ENCODE measurements at regions not wholly inside any gene's neighbourhood (a gene's known extent, or its start where the extent isn't known, plus 50 kb on each side); places are given as distances from the start of the nearest gene placed in this dataset.

DNA sequence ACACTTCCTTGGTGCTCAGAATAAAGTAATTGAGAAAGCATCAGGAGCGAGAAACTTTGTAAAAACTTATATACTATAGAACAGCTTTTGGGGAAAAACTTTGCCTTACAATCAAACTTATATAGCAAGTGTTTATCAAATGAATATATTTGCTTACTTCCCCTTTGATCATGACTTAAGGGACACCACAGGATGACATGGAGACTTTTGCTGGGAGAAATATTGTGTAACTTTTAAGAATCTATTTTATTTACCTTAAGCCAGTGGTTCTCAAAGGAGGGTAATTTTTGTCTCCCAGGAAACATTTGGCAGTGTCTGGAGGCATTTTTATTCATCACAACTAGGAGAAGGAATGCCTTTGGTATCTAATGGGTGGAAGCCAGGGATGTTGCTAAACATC is 173.8 kb upstream of the HABP2 start:
- Mint-ChIP-seq H3K4me1 (peaks cover 19% of the 10 kb centered on the region), H3K4me3 (no peak overlapping the region), H3K9me3 (no peaks in the 10 kb centered on the region), H3K27me3 (no peaks in the 10 kb centered on the region), H3K36me3 (no peaks in the 10 kb centered on the region), H3K27ac (no peak overlapping the region)
- DNase-seq = no peak

GRCh38 chr10:113381416-113381815 is 171.4 kb upstream of the HABP2 start:
- Mint-ChIP-seq H3K27me3 (peaks cover 6% of the 10 kb centered on the region), H3K4me3 (peak overlapping the region; percentile 67), H3K36me3 (no peaks in the 10 kb centered on the region), H3K27ac (peak overlapping the region; percentile 79), H3K4me1 (peaks cover 24% of the 10 kb centered on the region), H3K9me3 (no peaks in the 10 kb centered on the region)
- no peak for DNase-seq

DNA sequence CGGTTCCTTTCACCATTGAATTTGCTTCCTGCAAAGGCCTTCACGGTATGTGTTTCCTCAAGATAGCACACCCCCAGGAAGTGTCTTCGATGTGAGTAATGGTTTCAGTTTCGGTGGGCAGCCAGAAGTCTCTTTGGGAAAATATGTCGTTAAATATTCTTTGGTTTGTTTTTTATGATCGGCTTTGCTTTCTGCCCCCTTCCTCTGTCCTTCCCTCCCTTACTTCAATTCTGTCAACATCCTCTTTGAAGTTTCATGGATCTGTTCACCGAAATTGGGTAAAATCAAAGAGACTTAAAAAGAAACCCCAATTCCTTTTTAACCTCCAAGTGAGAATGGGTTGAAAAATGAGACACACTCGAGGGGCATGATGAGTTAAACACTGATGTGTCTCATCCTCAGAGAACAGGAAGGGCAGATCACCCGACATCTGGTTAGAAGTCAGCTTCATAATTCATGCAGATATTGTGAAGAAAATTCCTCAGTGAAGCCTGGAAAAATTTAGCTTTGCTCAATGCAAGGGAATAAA is 170.8 kb upstream of the HABP2 start:
- H3K27ac Mint-ChIP-seq = peak overlapping the region; percentile 79
- H3K4me1 Mint-ChIP-seq = peaks cover 24% of the 10 kb centered on the region
- peak overlapping the region; percentile 67 for H3K4me3 Mint-ChIP-seq
- H3K27me3 Mint-ChIP-seq = peaks cover 9% of the 10 kb centered on the region
- H3K9me3 Mint-ChIP-seq = no peaks in the 10 kb centered on the region
- peak; percentile 18 for DNase-seq
- H3K36me3 Mint-ChIP-seq = no peaks in the 10 kb centered on the region

GRCh38 chr10:113382691-113383090 is 170.2 kb upstream of the HABP2 start:
- no peaks in the 10 kb centered on the region for H3K36me3 Mint-ChIP-seq
- H3K27me3 Mint-ChIP-seq = peaks cover 9% of the 10 kb centered on the region
- H3K27ac Mint-ChIP-seq = no peak overlapping the region
- DNase-seq = no peak
- H3K4me3 Mint-ChIP-seq = no peak overlapping the region
- H3K4me1 Mint-ChIP-seq = peaks cover 24% of the 10 kb centered on the region
- no peaks in the 10 kb centered on the region for H3K9me3 Mint-ChIP-seq

DNA sequence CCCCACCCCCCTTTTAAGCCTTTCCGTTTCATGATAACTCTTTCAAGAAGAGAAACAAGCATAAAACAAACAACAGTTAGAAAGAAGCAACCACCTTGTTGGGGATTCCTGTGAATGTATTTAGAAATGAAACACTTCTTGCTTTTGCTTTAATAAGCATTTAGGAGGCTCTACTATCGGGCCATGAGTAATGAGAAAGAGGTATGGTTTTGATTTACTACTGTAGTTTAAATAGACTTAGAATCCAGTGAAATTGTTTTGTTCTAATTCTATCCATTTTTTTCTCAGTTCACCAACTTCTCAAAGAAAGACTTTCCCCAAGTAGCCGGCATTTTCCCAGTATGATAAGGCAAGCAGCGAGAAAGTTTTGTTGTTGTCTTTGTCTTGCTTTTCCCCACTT is 168.7 kb upstream of the HABP2 start:
- DNase-seq = no peak
- Mint-ChIP-seq H3K27ac (no peak overlapping the region), H3K36me3 (no peaks in the 10 kb centered on the region), H3K27me3 (peaks cover 9% of the 10 kb centered on the region), H3K4me3 (no peak overlapping the region), H3K4me1 (peaks cover 24% of the 10 kb centered on the region), H3K9me3 (no peaks in the 10 kb centered on the region)

- DNase-seq = peak; percentile 56
- Mint-ChIP-seq H3K36me3 (no peaks in the 10 kb centered on the region), H3K27ac (no peak overlapping the region), H3K9me3 (no peaks in the 10 kb centered on the region), H3K4me3 (no peak overlapping the region), H3K4me1 (peaks cover 24% of the 10 kb centered on the region), H3K27me3 (peaks cover 9% of the 10 kb centered on the region)
These were observed 167.5 kb upstream of the HABP2 start for GRCh38 chr10:113385021-113385999.

DNA sequence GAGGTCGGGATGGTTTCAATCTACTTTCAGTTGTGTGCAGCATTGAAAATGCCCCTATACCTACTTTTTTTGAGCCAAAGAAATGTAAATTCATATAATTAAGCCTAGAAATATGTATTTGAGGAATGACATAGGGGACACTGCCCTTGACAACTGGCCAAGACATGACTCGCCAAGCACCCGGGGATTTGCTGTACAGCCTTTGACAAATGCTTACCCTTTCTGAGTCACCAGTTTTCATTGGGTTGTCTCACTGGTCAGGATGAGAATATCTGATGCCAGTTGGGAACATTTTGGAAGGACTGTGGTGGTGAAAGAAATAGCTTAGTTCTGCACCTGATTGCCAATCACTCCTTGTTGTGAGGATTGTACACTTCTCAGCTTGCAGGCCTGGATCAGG is 166.8 kb upstream of the HABP2 start:
- H3K4me3 Mint-ChIP-seq = no peak overlapping the region
- H3K27me3 Mint-ChIP-seq = peaks cover 9% of the 10 kb centered on the region
- no peaks in the 10 kb centered on the region for H3K9me3 Mint-ChIP-seq
- DNase-seq = no peak
- H3K36me3 Mint-ChIP-seq = no peaks in the 10 kb centered on the region
- no peak overlapping the region for H3K27ac Mint-ChIP-seq
- H3K4me1 Mint-ChIP-seq = peaks cover 22% of the 10 kb centered on the region

- Mint-ChIP-seq H3K27ac (no peak overlapping the region), H3K9me3 (peaks cover under 1% of the 10 kb centered on the region), H3K27me3 (peaks cover 12% of the 10 kb centered on the region), H3K4me3 (no peak overlapping the region), H3K36me3 (no peaks in the 10 kb centered on the region), H3K4me1 (peaks cover 2% of the 10 kb centered on the region)
- no peak for DNase-seq
These were observed 162.9 kb upstream of the HABP2 start for GRCh38 chr10:113389969-113390368.

GRCh38 chr10:113390896-113391295 is 162.0 kb upstream of the HABP2 start:
- DNase-seq = no peak
- H3K27me3 Mint-ChIP-seq = peaks cover 6% of the 10 kb centered on the region
- H3K36me3 Mint-ChIP-seq = no peaks in the 10 kb centered on the region
- peaks cover 1% of the 10 kb centered on the region for H3K9me3 Mint-ChIP-seq
- no peak overlapping the region for H3K27ac Mint-ChIP-seq
- H3K4me1 Mint-ChIP-seq = no peaks in the 10 kb centered on the region
- no peak overlapping the region for H3K4me3 Mint-ChIP-seq

- H3K4me1 Mint-ChIP-seq = no peaks in the 10 kb centered on the region
- H3K36me3 Mint-ChIP-seq = no peaks in the 10 kb centered on the region
- H3K9me3 Mint-ChIP-seq = peaks cover 1% of the 10 kb centered on the region
- no peak overlapping the region for H3K27ac Mint-ChIP-seq
- no peak for DNase-seq
- H3K27me3 Mint-ChIP-seq = peaks cover 3% of the 10 kb centered on the region
- H3K4me3 Mint-ChIP-seq = no peak overlapping the region
These were observed 155.8 kb upstream of the HABP2 start for GRCh38 chr10:113397047-113397446.

DNA sequence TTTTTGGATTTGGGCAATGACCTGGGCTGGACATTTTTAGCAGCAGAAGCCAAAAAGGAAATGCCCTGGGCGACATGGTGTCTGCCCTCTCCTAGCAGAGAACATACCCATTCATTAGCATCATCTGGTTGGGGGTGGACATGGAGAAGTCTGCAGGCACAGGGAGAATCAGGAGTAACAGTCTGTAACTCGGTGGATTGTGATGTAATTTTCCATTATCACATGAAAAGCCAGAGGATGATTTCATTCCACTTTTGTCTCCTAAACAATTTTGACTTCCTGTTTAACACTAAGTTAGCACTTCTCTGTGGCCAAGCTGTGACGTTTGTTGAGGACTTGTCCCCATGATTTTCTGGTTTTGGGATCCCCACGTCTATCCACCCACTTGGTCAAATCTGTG is 153.8 kb upstream of the HABP2 start:
- no peaks in the 10 kb centered on the region for H3K27me3 Mint-ChIP-seq
- no peak overlapping the region for H3K27ac Mint-ChIP-seq
- DNase-seq = no peak
- peaks cover 1% of the 10 kb centered on the region for H3K9me3 Mint-ChIP-seq
- H3K4me1 Mint-ChIP-seq = no peaks in the 10 kb centered on the region
- no peaks in the 10 kb centered on the region for H3K36me3 Mint-ChIP-seq
- no peak overlapping the region for H3K4me3 Mint-ChIP-seq

DNA sequence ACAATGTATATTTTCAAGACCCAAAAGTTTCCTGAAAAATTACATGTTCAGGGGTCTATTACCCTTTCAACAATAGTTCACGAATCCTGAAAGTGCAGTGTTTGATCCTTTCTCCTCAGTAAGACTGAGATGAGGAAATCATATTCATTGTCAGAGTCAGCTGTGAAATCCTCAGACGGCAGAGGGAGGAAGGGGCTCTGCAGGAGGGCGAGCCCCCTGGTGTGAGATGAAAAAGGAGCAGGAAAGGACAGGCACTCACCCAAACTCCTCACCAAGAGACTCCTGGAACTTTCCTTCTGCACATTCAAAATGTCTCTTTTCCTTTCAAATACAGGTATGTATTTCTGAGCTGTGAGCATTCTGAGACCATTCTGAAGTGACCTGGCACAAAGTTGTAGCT is 150.3 kb upstream of the HABP2 start:
- Mint-ChIP-seq H3K4me3 (no peak overlapping the region), H3K9me3 (no peaks in the 10 kb centered on the region), H3K27me3 (no peaks in the 10 kb centered on the region), H3K4me1 (no peaks in the 10 kb centered on the region), H3K27ac (no peak overlapping the region), H3K36me3 (no peaks in the 10 kb centered on the region)
- no peak for DNase-seq

- Mint-ChIP-seq H3K27me3 (no peaks in the 10 kb centered on the region), H3K36me3 (no peaks in the 10 kb centered on the region), H3K4me1 (no peaks in the 10 kb centered on the region), H3K27ac (no peak overlapping the region), H3K4me3 (no peak overlapping the region), H3K9me3 (no peaks in the 10 kb centered on the region)
- DNase-seq = no peak
These were observed 145.6 kb upstream of the HABP2 start for GRCh38 chr10:113407218-113407617.

GRCh38 chr10:113409175-113409574 is 143.7 kb upstream of the HABP2 start:
- peaks cover 3% of the 10 kb centered on the region for H3K9me3 Mint-ChIP-seq
- no peak overlapping the region for H3K4me3 Mint-ChIP-seq
- no peaks in the 10 kb centered on the region for H3K36me3 Mint-ChIP-seq
- no peaks in the 10 kb centered on the region for H3K4me1 Mint-ChIP-seq
- H3K27ac Mint-ChIP-seq = no peak overlapping the region
- no peaks in the 10 kb centered on the region for H3K27me3 Mint-ChIP-seq
- no peak for DNase-seq

DNA sequence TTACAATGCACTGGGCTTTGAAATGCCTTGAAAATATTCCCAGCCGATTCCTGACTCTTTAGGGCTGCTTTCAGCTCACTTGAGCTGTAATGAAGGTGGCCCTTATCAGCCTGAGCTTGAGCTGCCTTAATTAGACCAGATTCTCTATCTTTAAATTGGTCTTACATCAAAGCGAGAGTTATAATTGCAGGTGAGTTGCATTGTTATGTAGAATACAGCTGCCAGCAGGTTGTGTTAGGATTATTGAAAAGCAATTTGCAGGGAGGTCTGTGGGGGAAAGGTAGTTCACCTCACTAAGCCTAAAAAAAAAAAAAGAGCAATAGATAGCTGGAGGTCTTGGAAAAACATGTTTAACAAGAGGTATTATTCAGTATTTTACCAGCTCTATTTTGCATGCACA is 142.2 kb upstream of the HABP2 start:
- peaks cover 3% of the 10 kb centered on the region for H3K9me3 Mint-ChIP-seq
- H3K4me3 Mint-ChIP-seq = no peak overlapping the region
- DNase-seq = no peak
- peaks cover 5% of the 10 kb centered on the region for H3K27me3 Mint-ChIP-seq
- no peak overlapping the region for H3K27ac Mint-ChIP-seq
- no peaks in the 10 kb centered on the region for H3K36me3 Mint-ChIP-seq
- no peaks in the 10 kb centered on the region for H3K4me1 Mint-ChIP-seq

- Mint-ChIP-seq H3K27me3 (peaks cover 8% of the 10 kb centered on the region), H3K36me3 (no peaks in the 10 kb centered on the region), H3K9me3 (peaks cover 3% of the 10 kb centered on the region), H3K4me3 (no peak overlapping the region), H3K4me1 (no peaks in the 10 kb centered on the region), H3K27ac (no peak overlapping the region)
- no peak for DNase-seq
These were observed 141.4 kb upstream of the HABP2 start for GRCh38 chr10:113411456-113411855.
